Esophagus squamous epithelium (tissue), 4 donors: ENCODE measurements at regions not wholly inside any gene's neighbourhood (a gene's known extent, or its start where the extent isn't known, plus 50 kb on each side); places are given as distances from the start of the nearest gene placed in this dataset.

Experiments
- POLR2A ChIP-seq, 4 donors: fragments of 450-650 bp; IDR thresholded peaks; one replicate each; pipeline ENCODE4 v1.6.1; 2017; ENCODE audit warnings: antibody characterized with exemption in 4 of 4, mild to moderate bottlenecking in 4 of 4, moderate library complexity in 3 of 4
- TF ChIP-seq, protein P1 (sequence below), 6 experiments: fragments of 450-650 bp in 4 of 6; fragments of 200-600 bp in 2 of 6; sonication (generic) in 2 of 6; IDR thresholded peaks; one replicate each; pipeline ENCODE4 v1.5.1; 2016 to 2019; ENCODE audit warnings: antibody characterized with exemption in 6 of 6, mild to moderate bottlenecking in 4 of 6, moderate library complexity in 4 of 6

DNA sequence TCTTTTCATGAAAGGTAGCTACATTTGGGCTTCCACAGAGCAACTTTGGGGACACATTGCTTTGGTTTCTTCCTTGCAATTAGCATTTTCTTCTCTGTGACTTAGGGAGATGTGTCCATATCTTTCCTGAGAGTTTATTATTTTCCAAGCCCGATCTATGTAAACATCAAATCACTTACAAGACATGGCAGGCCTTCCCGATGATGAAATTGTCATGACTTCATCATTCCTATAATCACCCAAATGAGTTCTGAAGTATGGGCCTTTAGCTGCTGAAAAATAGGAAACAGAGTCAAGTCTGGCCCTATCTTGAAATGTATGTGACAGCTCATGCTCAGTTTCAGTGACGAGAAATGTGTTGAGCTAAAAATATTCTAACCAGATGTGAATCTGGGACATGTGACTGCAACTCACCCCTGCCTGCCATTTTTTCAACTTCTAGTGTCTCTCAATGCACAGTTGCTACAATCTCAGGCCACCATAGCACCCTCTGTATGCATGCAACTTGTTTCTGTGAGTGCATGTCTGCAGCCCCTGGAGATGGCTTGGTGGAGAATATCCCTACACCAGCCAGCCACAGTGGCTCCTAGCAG, 199.6 kb upstream of the MAF start:
- no peak for TF ChIP-seq POLR2A (IDR thresholded peaks at IDR 0.05)
- TF ChIP-seq, protein P1, sequence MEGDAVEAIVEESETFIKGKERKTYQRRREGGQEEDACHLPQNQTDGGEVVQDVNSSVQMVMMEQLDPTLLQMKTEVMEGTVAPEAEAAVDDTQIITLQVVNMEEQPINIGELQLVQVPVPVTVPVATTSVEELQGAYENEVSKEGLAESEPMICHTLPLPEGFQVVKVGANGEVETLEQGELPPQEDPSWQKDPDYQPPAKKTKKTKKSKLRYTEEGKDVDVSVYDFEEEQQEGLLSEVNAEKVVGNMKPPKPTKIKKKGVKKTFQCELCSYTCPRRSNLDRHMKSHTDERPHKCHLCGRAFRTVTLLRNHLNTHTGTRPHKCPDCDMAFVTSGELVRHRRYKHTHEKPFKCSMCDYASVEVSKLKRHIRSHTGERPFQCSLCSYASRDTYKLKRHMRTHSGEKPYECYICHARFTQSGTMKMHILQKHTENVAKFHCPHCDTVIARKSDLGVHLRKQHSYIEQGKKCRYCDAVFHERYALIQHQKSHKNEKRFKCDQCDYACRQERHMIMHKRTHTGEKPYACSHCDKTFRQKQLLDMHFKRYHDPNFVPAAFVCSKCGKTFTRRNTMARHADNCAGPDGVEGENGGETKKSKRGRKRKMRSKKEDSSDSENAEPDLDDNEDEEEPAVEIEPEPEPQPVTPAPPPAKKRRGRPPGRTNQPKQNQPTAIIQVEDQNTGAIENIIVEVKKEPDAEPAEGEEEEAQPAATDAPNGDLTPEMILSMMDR (IDR thresholded peaks at IDR 0.05), result no peak
